WERI-Rb-1 (cell line): ENCODE measurements at regions not wholly inside any gene's neighbourhood (a gene's known extent, or its start where the extent isn't known, plus 50 kb on each side); places are given as distances from the start of the nearest gene placed in this dataset.

Experiments used
- DNase-seq: peaks from one replicate; pipeline ENCODE4 v3.0.0-alpha.2; 2020
- H3K27ac ChIP-seq: fragments of 250-450 bp; sonication (Bioruptor Pico); 2 replicates; pipeline ENCODE4 v1.5.1; 2020; ENCODE audit warnings: mild to moderate bottlenecking, moderate library complexity
- H3K27me3 ChIP-seq: fragments of 250-450 bp; sonication (Bioruptor Pico); 2 replicates; pipeline ENCODE4 v1.5.1; 2021; ENCODE audit warnings: mild to moderate bottlenecking, low read depth, moderate library complexity; ENCODE audit not compliant: insufficient read depth, severe bottlenecking
- H3K36me3 ChIP-seq: fragments of 250-450 bp; sonication (Bioruptor Pico); 2 replicates; pipeline ENCODE4 v1.5.1; 2020; ENCODE audit warnings: mild to moderate bottlenecking, moderate library complexity
- H3K4me3 ChIP-seq: 2 replicates; pipeline ENCODE4 v1.5.1; 2011; ENCODE audit warnings: low read depth, mild to moderate bottlenecking, control low read depth, low read length
- H3K9me3 ChIP-seq: fragments of 250-450 bp; sonication (Bioruptor Pico); 2 replicates; pipeline ENCODE4 v1.5.1; 2021; ENCODE audit warnings: mild to moderate bottlenecking, moderate library complexity; ENCODE audit not compliant: severe bottlenecking
- TF ChIP-seq, protein P1 (sequence below): IDR thresholded peaks from 2 replicates; pipeline ENCODE4 v1.5.1; 2011; ENCODE audit warnings: low read depth, mild to moderate bottlenecking, control low read depth, inconsistent platforms, low read length

DNA sequence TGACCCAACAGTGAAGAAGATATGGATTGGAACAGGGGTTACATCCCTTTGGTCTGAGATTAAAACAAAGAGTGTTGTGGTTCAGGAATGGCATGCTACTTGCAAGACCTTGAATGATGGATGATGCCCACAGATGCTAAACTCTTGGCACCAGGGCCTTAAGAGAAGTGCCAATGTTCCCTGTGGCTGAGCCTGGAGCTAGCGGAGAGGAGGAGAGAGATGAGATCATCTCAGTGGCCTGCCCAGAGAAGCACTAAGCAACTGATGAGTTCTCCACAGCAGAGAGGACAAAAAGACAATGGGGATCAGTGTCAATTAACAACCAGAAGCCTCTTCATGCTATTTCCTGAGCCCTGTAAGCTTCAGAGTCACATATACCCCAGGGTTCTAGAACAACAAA is 97.8 kb downstream of the ELAPOR2 start:
- H3K36me3 ChIP-seq, result no peaks in the 10 kb centered on the region
- H3K27ac ChIP-seq, result no peak overlapping the region
- H3K4me3 ChIP-seq, result no peak overlapping the region
- H3K27me3 ChIP-seq, result no peaks in the 10 kb centered on the region
- TF ChIP-seq, protein P1, sequence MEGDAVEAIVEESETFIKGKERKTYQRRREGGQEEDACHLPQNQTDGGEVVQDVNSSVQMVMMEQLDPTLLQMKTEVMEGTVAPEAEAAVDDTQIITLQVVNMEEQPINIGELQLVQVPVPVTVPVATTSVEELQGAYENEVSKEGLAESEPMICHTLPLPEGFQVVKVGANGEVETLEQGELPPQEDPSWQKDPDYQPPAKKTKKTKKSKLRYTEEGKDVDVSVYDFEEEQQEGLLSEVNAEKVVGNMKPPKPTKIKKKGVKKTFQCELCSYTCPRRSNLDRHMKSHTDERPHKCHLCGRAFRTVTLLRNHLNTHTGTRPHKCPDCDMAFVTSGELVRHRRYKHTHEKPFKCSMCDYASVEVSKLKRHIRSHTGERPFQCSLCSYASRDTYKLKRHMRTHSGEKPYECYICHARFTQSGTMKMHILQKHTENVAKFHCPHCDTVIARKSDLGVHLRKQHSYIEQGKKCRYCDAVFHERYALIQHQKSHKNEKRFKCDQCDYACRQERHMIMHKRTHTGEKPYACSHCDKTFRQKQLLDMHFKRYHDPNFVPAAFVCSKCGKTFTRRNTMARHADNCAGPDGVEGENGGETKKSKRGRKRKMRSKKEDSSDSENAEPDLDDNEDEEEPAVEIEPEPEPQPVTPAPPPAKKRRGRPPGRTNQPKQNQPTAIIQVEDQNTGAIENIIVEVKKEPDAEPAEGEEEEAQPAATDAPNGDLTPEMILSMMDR, result no peak
- DNase-seq, result no peak
- no peaks in the 10 kb centered on the region for H3K9me3 ChIP-seq

DNA sequence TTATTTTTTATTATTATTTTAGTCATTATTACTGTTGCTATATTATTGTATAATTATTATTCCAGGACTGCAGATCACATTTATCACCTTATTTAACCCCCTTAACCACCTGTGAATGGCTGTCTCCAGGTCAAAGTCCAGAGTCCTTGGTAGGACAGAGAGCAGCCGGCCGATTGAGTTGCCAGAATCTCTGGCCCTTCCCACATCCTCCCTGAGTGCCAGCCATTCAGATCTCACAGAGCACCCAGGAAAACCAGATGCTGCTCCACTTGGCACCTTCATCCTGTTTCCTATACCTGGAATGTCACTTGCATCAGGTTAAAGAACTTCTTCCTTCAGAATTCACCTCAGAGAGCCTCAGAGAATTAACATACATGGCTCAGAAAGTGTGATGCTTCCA is 101.1 kb downstream of the ELAPOR2 start:
- no peak for DNase-seq
- TF ChIP-seq, protein P1, result no peak
- H3K27me3 ChIP-seq, result no peaks in the 10 kb centered on the region
- no peaks in the 10 kb centered on the region for H3K9me3 ChIP-seq
- no peak overlapping the region for H3K4me3 ChIP-seq
- H3K27ac ChIP-seq, result no peak overlapping the region
- no peaks in the 10 kb centered on the region for H3K36me3 ChIP-seq

DNA sequence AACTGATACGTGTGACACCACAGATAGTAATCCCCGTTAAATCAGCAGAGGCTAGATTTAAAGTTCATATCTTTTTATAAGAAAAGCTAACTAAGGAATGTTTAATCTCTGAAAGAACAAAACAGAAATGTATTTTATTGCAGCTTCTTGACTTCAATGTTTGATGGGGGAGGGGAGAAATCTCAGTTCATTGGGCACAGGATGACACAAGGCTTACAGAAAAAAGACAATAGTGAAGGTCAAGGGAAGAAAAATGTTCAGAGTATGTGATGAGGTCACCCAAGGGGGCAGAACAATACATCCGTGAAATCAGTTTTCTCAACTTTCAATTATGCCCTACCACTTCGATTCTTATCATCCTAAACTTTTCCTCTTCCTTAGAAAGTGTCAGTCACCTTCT is 102.9 kb downstream of the ELAPOR2 start:
- TF ChIP-seq, protein P1, result no peak
- Histone ChIP-seq H3K27ac (no peak overlapping the region), H3K4me3 (no peak overlapping the region), H3K9me3 (no peaks in the 10 kb centered on the region), H3K36me3 (no peaks in the 10 kb centered on the region), H3K27me3 (no peaks in the 10 kb centered on the region)
- DNase-seq, result no peak

DNA sequence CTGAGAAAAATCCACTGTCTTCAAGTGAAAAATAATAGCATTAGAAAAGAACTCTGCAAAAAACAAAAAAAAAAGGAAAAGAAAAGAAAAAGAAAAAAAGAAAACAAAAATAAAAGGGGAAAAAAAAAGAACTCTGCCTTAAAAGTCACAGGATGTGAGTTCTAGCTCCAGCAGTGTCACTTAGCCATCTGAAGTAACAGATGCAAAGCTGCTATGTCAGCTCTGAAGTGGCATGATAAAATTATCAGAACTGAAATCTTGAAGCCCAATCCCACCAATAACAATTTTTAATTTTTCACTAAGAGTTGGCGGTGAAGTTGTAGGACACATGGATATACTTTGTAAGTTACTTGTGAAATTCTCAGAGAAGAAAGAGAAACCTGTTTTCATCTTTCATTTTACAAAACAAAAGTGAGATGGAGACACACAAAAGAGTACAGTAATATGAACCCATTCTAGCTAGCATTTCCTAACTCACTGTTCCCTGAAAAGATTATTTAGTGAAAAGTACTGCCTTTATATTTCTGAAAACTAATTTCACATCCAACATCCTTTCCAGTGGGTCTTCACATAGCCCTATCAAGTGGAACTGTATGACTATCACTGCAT is 103.5 kb downstream of the ELAPOR2 start:
- TF ChIP-seq, protein P1, result no peak
- H3K9me3 ChIP-seq, result no peaks in the 10 kb centered on the region
- no peak for DNase-seq
- no peaks in the 10 kb centered on the region for H3K27me3 ChIP-seq
- no peaks in the 10 kb centered on the region for H3K36me3 ChIP-seq
- H3K27ac ChIP-seq, result no peak overlapping the region
- no peak overlapping the region for H3K4me3 ChIP-seq

DNA sequence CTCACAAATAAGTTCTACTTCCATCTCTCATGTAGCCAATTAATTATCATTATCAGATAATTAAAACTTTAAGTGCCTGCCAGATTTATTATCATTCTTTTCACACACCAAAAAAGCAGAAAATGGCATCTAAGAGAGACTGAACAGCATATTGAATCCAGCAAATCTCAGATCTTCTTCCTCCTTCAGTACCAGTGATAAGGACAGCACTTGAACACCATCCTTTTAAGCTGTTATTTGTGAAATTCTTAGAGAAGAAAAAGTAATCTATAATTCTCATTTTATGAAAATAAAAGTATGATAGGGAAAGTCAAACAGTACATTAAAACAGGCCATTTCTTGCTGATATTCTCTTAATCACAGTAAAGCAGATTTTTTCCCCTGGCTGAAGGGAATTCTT is 104.5 kb downstream of the ELAPOR2 start:
- TF ChIP-seq, protein P1, result no peak
- no peak overlapping the region for H3K4me3 ChIP-seq
- H3K27me3 ChIP-seq, result no peaks in the 10 kb centered on the region
- no peak overlapping the region for H3K27ac ChIP-seq
- no peak for DNase-seq
- H3K9me3 ChIP-seq, result no peaks in the 10 kb centered on the region
- H3K36me3 ChIP-seq, result no peaks in the 10 kb centered on the region
